Esophagus (tissue), 2 donors: ENCODE measurements at regions not wholly inside any gene's neighbourhood (a gene's known extent, or its start where the extent isn't known, plus 50 kb on each side); places are given as distances from the start of the nearest gene placed in this dataset.

Experiments
- H3K27ac ChIP-seq, 2 donors: one replicate each; pipeline ENCODE4 v1.5.1; 2013; ENCODE audit warnings: low read depth in 2 of 2, mild to moderate bottlenecking in 2 of 2, inconsistent platforms in 1 of 2, low read length in 1 of 2, moderate library complexity in 1 of 2
- H3K27me3 ChIP-seq, 2 donors: one replicate each; pipeline ENCODE4 v1.6.1; 2013; ENCODE audit warnings: low read length in 2 of 2, control low read depth in 1 of 2, mild to moderate bottlenecking in 1 of 2; ENCODE audit not compliant: insufficient read depth in 2 of 2, control insufficient read depth in 1 of 2
- H3K36me3 ChIP-seq, 2 donors: one replicate each; pipeline ENCODE4 v1.6.1; 2013; ENCODE audit warnings: low read length in 1 of 2; ENCODE audit not compliant: control insufficient read depth in 2 of 2, insufficient read depth in 2 of 2
- H3K4me1 ChIP-seq, 2 donors: one replicate each; pipeline ENCODE4 v1.6.1; 2013; ENCODE audit warnings: low read length in 1 of 2; ENCODE audit not compliant: control insufficient read depth in 2 of 2, insufficient read depth in 2 of 2
- H3K4me3 ChIP-seq, 2 donors: one replicate each; pipeline ENCODE4 v1.5.1; 2013; ENCODE audit warnings: low read length in 2 of 2, mild to moderate bottlenecking in 2 of 2, low read depth in 1 of 2, moderate library complexity in 1 of 2
- H3K9me3 ChIP-seq, 2 donors: one replicate each; pipeline ENCODE4 v1.6.1; 2013; ENCODE audit warnings: mild to moderate bottlenecking in 2 of 2, low read depth in 1 of 2, low read length in 1 of 2, moderate library complexity in 1 of 2; ENCODE audit not compliant: control insufficient read depth in 2 of 2, insufficient read depth in 1 of 2
- WGBS, 2 donors: extraction: QIAGEN DNeasy Blood & Tissue Kit; methylation state at CpG; one replicate each; pipeline ENCODE4 v1.1.7; 2013; 5-methylcytosine and 5-hydroxymethylcytosine counted together
- donor health status: healthy with polysubstance abuse.
- donor health status: Bipolar disorder and iron deficiency.

DNA sequence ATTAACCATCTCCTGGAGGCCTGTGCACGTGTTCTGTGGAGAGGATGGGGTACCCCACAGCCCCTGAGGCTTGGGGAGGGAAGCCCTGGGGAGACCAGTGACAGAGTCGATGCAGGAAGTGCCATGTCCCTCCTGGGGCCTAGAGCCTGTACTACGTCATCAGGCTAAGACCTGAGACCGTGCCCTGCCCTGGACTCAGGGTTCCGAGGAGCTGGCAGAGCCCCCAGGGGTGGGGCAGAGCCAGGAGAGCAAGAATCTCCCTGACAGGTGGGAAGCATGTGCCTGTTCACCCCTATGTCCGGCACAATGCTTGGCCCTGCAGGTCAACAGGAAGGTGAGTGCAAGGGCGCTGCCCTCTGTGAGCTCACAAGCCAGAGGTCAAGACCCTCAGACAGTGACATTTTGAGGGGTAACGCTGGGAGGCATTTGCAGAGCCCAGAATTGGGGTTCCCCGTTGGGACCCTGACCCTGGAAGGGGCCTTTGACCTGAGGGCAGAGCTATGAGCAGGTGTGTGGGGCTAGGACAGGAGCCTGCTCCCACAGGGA lies 781.6 kb downstream of the BRD1 start:
- 55 to 57% methylated on average over 9 of the region's 9 CpGs for WGBS, 2 donors
- Histone ChIP-seq H3K36me3 (no peaks in the 10 kb centered on the region), H3K9me3 (no peaks in the 10 kb centered on the region), H3K4me1 (no peaks in the 10 kb centered on the region), H3K4me3 (no peak overlapping the region), H3K27ac (no peak overlapping the region), H3K27me3 (no peaks in the 10 kb centered on the region)

GRCh38 chr22:49045276-49045675 lies 782.4 kb downstream of the BRD1 start:
- 56 to 64% methylated on average over 12 of the region's 12 CpGs for WGBS, 2 donors
- Histone ChIP-seq H3K36me3 (no peaks in the 10 kb centered on the region), H3K27ac (no peak overlapping the region), H3K27me3 (no peaks in the 10 kb centered on the region), H3K9me3 (no peaks in the 10 kb centered on the region), H3K4me3 (no peak overlapping the region), H3K4me1 (no peaks in the 10 kb centered on the region)

- no peak overlapping the region for H3K4me3 ChIP-seq
- no peaks in the 10 kb centered on the region for H3K27me3 ChIP-seq
- H3K9me3 ChIP-seq: no peaks in the 10 kb centered on the region
- no peaks in the 10 kb centered on the region for H3K4me1 ChIP-seq
- WGBS, 2 donors: 87 to 90% methylated on average over 12 of the region's 12 CpGs
- no peak overlapping the region for H3K27ac ChIP-seq
- no peaks in the 10 kb centered on the region for H3K36me3 ChIP-seq
Measured at GRCh38 chr22:49044776-49045175, 782.9 kb downstream of the BRD1 start.

GRCh38 chr22:49044091-49044490 lies 783.6 kb downstream of the BRD1 start:
- no peaks in the 10 kb centered on the region for H3K27me3 ChIP-seq
- H3K27ac ChIP-seq: no peak overlapping the region
- H3K4me3 ChIP-seq: no peak overlapping the region
- H3K36me3 ChIP-seq: no peaks in the 10 kb centered on the region
- no peaks in the 10 kb centered on the region for H3K9me3 ChIP-seq
- 75 to 81% methylated on average over 16 of the region's 16 CpGs for WGBS, 2 donors
- H3K4me1 ChIP-seq: no peaks in the 10 kb centered on the region

DNA sequence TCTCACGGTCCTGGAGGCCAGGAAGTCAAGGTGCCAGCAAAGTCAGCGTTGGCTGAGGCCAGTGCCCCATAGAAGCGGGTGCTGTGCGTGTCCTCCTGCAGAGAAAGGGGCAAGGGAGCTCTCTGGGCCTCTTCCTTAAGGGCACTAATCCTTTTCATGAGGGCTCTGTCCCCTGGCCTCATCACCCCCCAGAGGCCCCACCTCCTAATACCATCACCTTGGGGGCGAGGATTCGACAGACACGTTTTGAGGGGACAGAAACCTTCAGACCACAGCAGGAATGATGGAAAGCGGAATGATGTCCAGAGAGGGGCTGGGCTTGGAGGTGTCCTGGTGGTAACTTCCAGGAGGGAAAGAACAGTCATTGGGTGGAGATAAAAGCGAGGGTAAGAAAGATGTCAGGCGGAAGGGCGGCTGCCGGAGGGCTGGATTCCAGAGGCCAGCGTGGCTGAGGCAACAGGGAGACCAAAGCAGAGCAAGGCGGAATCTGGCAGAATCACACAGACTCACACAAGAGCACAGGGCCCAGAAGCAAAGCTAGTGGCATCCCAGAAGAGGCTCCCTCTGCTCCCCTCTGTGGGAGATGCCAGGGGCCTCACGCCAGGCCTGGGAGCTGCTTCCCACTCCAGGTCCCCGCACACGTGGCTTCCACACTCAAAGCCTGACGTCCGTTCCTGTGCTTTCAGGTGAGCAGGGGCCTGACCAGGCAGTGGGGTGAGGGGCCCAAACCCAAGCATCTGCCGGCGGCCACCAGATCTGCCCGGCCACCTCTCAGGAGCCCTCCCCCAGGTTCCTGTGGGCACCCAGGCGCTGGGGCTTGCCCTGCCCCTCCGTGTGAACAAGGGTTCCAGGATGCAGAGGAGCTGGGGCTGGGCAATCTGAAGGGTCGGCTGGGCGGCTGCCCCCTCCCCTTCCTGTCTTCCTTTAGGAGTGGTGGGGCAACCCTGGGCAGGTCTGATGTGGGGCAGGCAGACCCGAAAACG lies 784.5 kb downstream of the BRD1 start:
- 74 to 80% methylated on average over 28 of the region's 28 CpGs for WGBS, 2 donors
- Histone ChIP-seq H3K36me3 (no peaks in the 10 kb centered on the region), H3K9me3 (no peaks in the 10 kb centered on the region), H3K27ac (no peak overlapping the region), H3K4me1 (no peaks in the 10 kb centered on the region), H3K27me3 (no peaks in the 10 kb centered on the region), H3K4me3 (no peak overlapping the region)

DNA sequence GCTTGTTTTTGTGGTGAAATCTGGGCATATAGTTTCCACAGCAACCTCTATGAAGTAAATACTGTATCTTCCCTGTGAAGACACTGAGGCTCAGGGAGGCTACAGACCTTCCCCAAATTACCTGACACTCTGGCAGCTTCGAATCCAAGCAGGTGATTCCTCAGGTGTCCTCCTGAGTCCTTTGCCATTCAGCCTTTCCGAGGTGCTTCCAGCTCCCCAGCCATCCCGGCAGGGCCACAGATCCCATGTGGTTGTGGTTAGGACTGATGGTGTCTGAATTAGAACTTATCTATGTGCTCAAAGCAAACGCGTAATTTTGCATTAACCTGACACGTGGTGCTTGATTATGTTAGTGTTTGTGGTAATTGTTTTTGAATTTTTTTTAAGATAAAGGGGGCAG lies 785.6 kb downstream of the BRD1 start:
- no peaks in the 10 kb centered on the region for H3K4me1 ChIP-seq
- no peaks in the 10 kb centered on the region for H3K36me3 ChIP-seq
- no peaks in the 10 kb centered on the region for H3K9me3 ChIP-seq
- 76 to 79% methylated on average over 6 of the region's 6 CpGs for WGBS, 2 donors
- H3K27me3 ChIP-seq: no peaks in the 10 kb centered on the region
- no peak overlapping the region for H3K27ac ChIP-seq
- no peak overlapping the region for H3K4me3 ChIP-seq

- WGBS, 2 donors: 86% methylated on average over 18 to 20 of the region's 20 CpGs
- Histone ChIP-seq H3K9me3 (no peaks in the 10 kb centered on the region), H3K27ac (no peak overlapping the region), H3K4me3 (no peak overlapping the region), H3K4me1 (no peaks in the 10 kb centered on the region), H3K36me3 (no peaks in the 10 kb centered on the region), H3K27me3 (no peaks in the 10 kb centered on the region)
Measured at GRCh38 chr22:49040754-49041467, 786.8 kb downstream of the BRD1 start.

DNA sequence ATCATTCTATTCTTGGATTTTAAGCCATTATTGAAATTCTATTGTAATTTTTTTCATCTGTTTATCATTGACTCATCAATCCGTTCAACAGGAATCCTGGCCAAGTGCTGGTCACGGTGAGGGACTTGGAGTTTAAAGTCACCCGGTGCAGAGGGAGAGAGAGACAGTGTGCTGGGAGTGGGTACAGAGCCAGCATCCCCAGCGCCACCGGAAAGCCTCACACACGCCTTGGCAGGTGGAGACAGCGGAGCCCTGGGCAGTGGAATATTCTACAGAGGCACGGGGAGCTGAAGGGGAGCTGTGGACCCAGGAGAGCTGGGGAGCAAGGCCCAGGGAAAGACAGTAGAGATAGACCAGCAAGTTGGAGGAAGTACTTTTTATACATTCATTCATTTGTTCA lies 787.6 kb downstream of the BRD1 start:
- 36 to 49% methylated on average over 8 of the region's 8 CpGs for WGBS, 2 donors
- no peaks in the 10 kb centered on the region for H3K27me3 ChIP-seq

DNA sequence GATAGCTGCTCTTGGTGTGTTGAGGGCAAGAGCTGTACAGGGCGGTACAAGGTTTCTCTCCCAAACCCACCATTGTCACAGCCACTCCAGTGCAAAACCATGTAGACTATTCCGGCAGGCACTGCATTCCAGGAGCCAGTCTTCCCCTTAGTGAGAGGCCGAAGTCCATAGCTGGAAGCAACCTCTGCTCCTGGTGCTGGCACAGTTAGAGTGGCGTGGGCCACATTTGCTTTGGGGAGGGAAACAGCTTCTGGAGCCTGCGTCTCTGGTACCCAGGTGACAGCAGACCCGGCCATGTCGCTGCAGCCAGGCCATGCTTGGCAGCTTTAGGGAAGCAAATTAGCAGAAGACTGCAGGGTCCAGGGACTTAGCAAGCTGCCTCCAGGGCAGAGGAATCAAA lies 788.0 kb downstream of the BRD1 start:
- no peak overlapping the region for H3K4me3 ChIP-seq
- H3K27me3 ChIP-seq: no peaks in the 10 kb centered on the region
- H3K9me3 ChIP-seq: no peaks in the 10 kb centered on the region
- H3K36me3 ChIP-seq: no peaks in the 10 kb centered on the region
- H3K4me1 ChIP-seq: no peaks in the 10 kb centered on the region
- 55 to 58% methylated on average over 7 of the region's 7 CpGs for WGBS, 2 donors
- no peak overlapping the region for H3K27ac ChIP-seq

More for the DNA sequence above, 787.6 kb downstream of the BRD1 start:
- Histone ChIP-seq H3K9me3 (no peaks in the 10 kb centered on the region), H3K4me1 (no peaks in the 10 kb centered on the region), H3K27ac (no peak overlapping the region), H3K4me3 (no peak overlapping the region), H3K36me3 (no peaks in the 10 kb centered on the region)
